KMS-11 (cell line): ENCODE measurements at regions not wholly inside any gene's neighbourhood (a gene's known extent, or its start where the extent isn't known, plus 50 kb on each side); places are given as distances from the start of the nearest gene placed in this dataset.

ENCODE experiments used
- H2AFZ ChIP-seq: fragments of 200-600 bp; sonication (generic); 2 replicates; pipeline ENCODE4 v1.6.1; 2016; ENCODE audit warnings: antibody characterized with exemption, mixed run types, low read depth
- H3K27ac ChIP-seq: fragments of 200-600 bp; sonication (generic); 2 replicates; pipeline ENCODE4 v1.6.1; 2016; ENCODE audit warnings: mild to moderate bottlenecking, mixed run types
- H3K27me3 ChIP-seq: fragments of 200-600 bp; sonication (generic); 2 replicates; pipeline ENCODE4 v1.6.1; 2017; ENCODE audit warnings: mild to moderate bottlenecking, low read depth, mixed run types, moderate library complexity; ENCODE audit not compliant: insufficient read depth
- H3K36me3 ChIP-seq: fragments of 200-600 bp; sonication (generic); 2 replicates; pipeline ENCODE4 v1.6.1; 2017; ENCODE audit warnings: mild to moderate bottlenecking, mixed run types; ENCODE audit not compliant: insufficient read depth
- H3K4me1 ChIP-seq: fragments of 200-600 bp; sonication (generic); 2 replicates; pipeline ENCODE4 v1.6.1; 2016; ENCODE audit warnings: mild to moderate bottlenecking, low read depth, mixed run types; ENCODE audit not compliant: poor library complexity, severe bottlenecking
- H3K4me2 ChIP-seq: fragments of 200-600 bp; sonication (generic); 2 replicates; pipeline ENCODE4 v1.7.0; 2016; ENCODE audit warnings: mild to moderate bottlenecking, mixed run types
- H3K4me3 ChIP-seq: fragments of 200-600 bp; sonication (generic); IDR thresholded peaks from 2 replicates; pipeline ENCODE4 v1.6.1; 2017; ENCODE audit warnings: low read depth, low read length, mixed read lengths; ENCODE audit not compliant: insufficient read depth
- H3K79me2 ChIP-seq: fragments of 200-600 bp; sonication (generic); 2 replicates; pipeline ENCODE4 v1.6.1; 2016; ENCODE audit warnings: low read depth, mixed run types; ENCODE audit not compliant: insufficient read depth
- H3K9ac ChIP-seq: fragments of 200-600 bp; sonication (generic); 2 replicates; pipeline ENCODE4 v1.6.1; 2016; ENCODE audit warnings: mild to moderate bottlenecking, mixed run types
- H4K20me1 ChIP-seq: fragments of 200-600 bp; sonication (generic); 2 replicates; pipeline ENCODE4 v1.6.1; 2016; ENCODE audit warnings: mild to moderate bottlenecking, mixed run types; ENCODE audit not compliant: insufficient read depth
- CTCF ChIP-seq: fragments of 200-600 bp; sonication (generic); conservative IDR thresholded peaks from 2 replicates; pipeline ENCODE4 v1.6.1; 2017; ENCODE audit warnings: low read depth, mild to moderate bottlenecking, antibody characterized with exemption, low read length, moderate library complexity, mixed read lengths

GRCh38 chr22:27284324-27284723 lies 517.2 kb downstream of the MN1 start:
- no peak overlapping the region for H2AFZ ChIP-seq
- no peaks in the 10 kb centered on the region for H3K4me1 ChIP-seq
- no peak overlapping the region for H3K4me3 ChIP-seq
- no peaks in the 10 kb centered on the region for H3K36me3 ChIP-seq
- H3K27ac ChIP-seq, result no peak overlapping the region
- no peak for TF ChIP-seq CTCF
- no peak overlapping the region for H3K4me2 ChIP-seq
- no peak overlapping the region for H3K9ac ChIP-seq
- H3K79me2 ChIP-seq, result no peaks in the 10 kb centered on the region
- H4K20me1 ChIP-seq, result no peaks in the 10 kb centered on the region
- H3K27me3 ChIP-seq, result 0 out of 2 replicates have a peak, but pooled peaks cover under 1% of the 10 kb centered on the region

- no peak for TF ChIP-seq CTCF
- H3K4me2 ChIP-seq, result no peak overlapping the region
- no peak overlapping the region for H2AFZ ChIP-seq
- no peaks in the 10 kb centered on the region for H3K36me3 ChIP-seq
- H3K4me1 ChIP-seq, result no peaks in the 10 kb centered on the region
- no peak overlapping the region for H3K9ac ChIP-seq
- no peak overlapping the region for H3K4me3 ChIP-seq
- H4K20me1 ChIP-seq, result no peaks in the 10 kb centered on the region
- H3K27ac ChIP-seq, result no peak overlapping the region
- H3K27me3 ChIP-seq, result no peaks in the 10 kb centered on the region; the same call in 1 of the 2 replicates
- no peaks in the 10 kb centered on the region for H3K79me2 ChIP-seq
Measured at GRCh38 chr22:27286711-27287110, 514.8 kb downstream of the MN1 start.

- H3K79me2 ChIP-seq, result no peaks in the 10 kb centered on the region
- no peaks in the 10 kb centered on the region for H4K20me1 ChIP-seq
- H3K27ac ChIP-seq, result no peak overlapping the region
- no peaks in the 10 kb centered on the region for H3K4me1 ChIP-seq
- no peak overlapping the region for H3K4me3 ChIP-seq
- H3K36me3 ChIP-seq, result no peaks in the 10 kb centered on the region
- H3K9ac ChIP-seq, result no peak overlapping the region
- no peak overlapping the region for H3K4me2 ChIP-seq
- no peak overlapping the region for H2AFZ ChIP-seq
- H3K27me3 ChIP-seq, result peaks cover 28% of the 10 kb centered on the region
- TF ChIP-seq CTCF, result no peak
Measured at GRCh38 chr22:27292542-27293299, 508.8 kb downstream of the MN1 start.

- no peaks in the 10 kb centered on the region for H3K4me1 ChIP-seq
Measured at GRCh38 chr22:27293721-27294445, 507.7 kb downstream of the MN1 start.

More at GRCh38 chr22:27293721-27294445, 507.7 kb downstream of the MN1 start:
- Histone ChIP-seq H3K4me3 (no peak overlapping the region), H3K79me2 (no peaks in the 10 kb centered on the region), H3K4me2 (no peak overlapping the region), H2AFZ (no peak overlapping the region), H4K20me1 (no peaks in the 10 kb centered on the region), H3K27ac (no peak overlapping the region), H3K27me3 (peaks cover 38% of the 10 kb centered on the region), H3K36me3 (no peaks in the 10 kb centered on the region), H3K9ac (no peak overlapping the region)
- no peak for TF ChIP-seq CTCF
